Astrocyte (in vitro differentiated cells and primary cell): ENCODE measurements at regions not wholly inside any gene's neighbourhood (a gene's known extent, or its start where the extent isn't known, plus 50 kb on each side); places are given as distances from the start of the nearest gene placed in this dataset.

ENCODE experiments used
- DNase-seq: peaks from one replicate; pipeline ENCODE4 v3.0.0-alpha.2; 2010; ENCODE audit warnings: low read depth
- FAIRE-seq: peaks from 2 replicates; lab custom pipeline; 2011; peaks lifted over from hg19 to GRCh38; lab: Jason Lieb, UNC
- H2AFZ ChIP-seq: 2 replicates; pipeline ENCODE4 v1.6.0; 2012; ENCODE audit warnings: low read depth, low read length, inconsistent platforms
- H3K27ac ChIP-seq: 2 replicates; pipeline ENCODE4 v1.5.1; 2011; ENCODE audit warnings: low read depth, low read length, inconsistent platforms
- H3K27me3 ChIP-seq: 2 replicates; pipeline ENCODE4 v1.6.0; 2011; ENCODE audit warnings: low read length, inconsistent platforms; ENCODE audit not compliant: insufficient read depth
- H3K36me3 ChIP-seq: 2 replicates; pipeline ENCODE4 v1.5.1; 2011; ENCODE audit warnings: low read length, inconsistent platforms; ENCODE audit not compliant: insufficient read depth
- H3K4me1 ChIP-seq: 2 replicates; pipeline ENCODE4 v1.5.1; 2011; ENCODE audit warnings: low read length, inconsistent platforms; ENCODE audit not compliant: insufficient read depth
- H3K4me2 ChIP-seq: 2 replicates; pipeline ENCODE4 v1.6.0; 2012; ENCODE audit warnings: low read length, inconsistent platforms
- H3K4me3 ChIP-seq: 2 replicates; pipeline ENCODE4 v1.5.1; 2011; ENCODE audit warnings: low read depth, mild to moderate bottlenecking, low read length, inconsistent platforms; ENCODE audit not compliant: insufficient read depth
- H3K79me2 ChIP-seq: 2 replicates; pipeline ENCODE4 v1.6.0; 2012; ENCODE audit warnings: mild to moderate bottlenecking, low read length, inconsistent platforms; ENCODE audit not compliant: insufficient read depth
- H3K9ac ChIP-seq: 2 replicates; pipeline ENCODE4 v1.6.0; 2012; ENCODE audit warnings: mild to moderate bottlenecking, low read length, inconsistent platforms
- H3K9me3 ChIP-seq: 2 replicates; pipeline ENCODE4 v1.5.1; 2012; ENCODE audit warnings: low read depth, mild to moderate bottlenecking, low read length, inconsistent platforms; ENCODE audit not compliant: insufficient read depth
- H4K20me1 ChIP-seq: 2 replicates; pipeline ENCODE4 v1.6.0; 2012; ENCODE audit warnings: low read length, inconsistent platforms; ENCODE audit not compliant: insufficient read depth
- H3K27ac Mint-ChIP-seq: one replicate; pipeline ENCODE4 v1.8.0; 2021; ENCODE audit warnings: mild to moderate bottlenecking, mixed read lengths; ENCODE audit not compliant: unreplicated experiment
- H3K27me3 Mint-ChIP-seq: one replicate; pipeline ENCODE4 v1.8.0; 2021; ENCODE audit warnings: low read depth, mixed read lengths; ENCODE audit not compliant: unreplicated experiment
- H3K36me3 Mint-ChIP-seq: one replicate; pipeline ENCODE4 v1.8.0; 2021; ENCODE audit warnings: low read depth, mixed read lengths; ENCODE audit not compliant: unreplicated experiment
- H3K4me1 Mint-ChIP-seq: one replicate; pipeline ENCODE4 v1.8.0; 2021; ENCODE audit warnings: low read depth, mixed read lengths; ENCODE audit not compliant: unreplicated experiment
- H3K4me3 Mint-ChIP-seq: one replicate; pipeline ENCODE4 v1.8.0; 2021; ENCODE audit warnings: mild to moderate bottlenecking, moderate library complexity, mixed read lengths; ENCODE audit not compliant: unreplicated experiment
- H3K9me3 Mint-ChIP-seq: one replicate; pipeline ENCODE4 v1.8.0; 2021; ENCODE audit warnings: mild to moderate bottlenecking, mixed read lengths; ENCODE audit not compliant: unreplicated experiment
- EZH2 ChIP-seq: IDR thresholded peaks from 2 replicates; pipeline ENCODE4 v1.6.1; 2012; ENCODE audit warnings: mild to moderate bottlenecking, low read length, inconsistent platforms; ENCODE audit not compliant: insufficient read depth
- TF ChIP-seq, protein P1 (sequence below): IDR thresholded peaks from 2 replicates; pipeline ENCODE4 v1.5.1; 2011; ENCODE audit warnings: low read depth, mild to moderate bottlenecking, inconsistent platforms, low read length, moderate library complexity; ENCODE audit not compliant: insufficient read depth

DNA sequence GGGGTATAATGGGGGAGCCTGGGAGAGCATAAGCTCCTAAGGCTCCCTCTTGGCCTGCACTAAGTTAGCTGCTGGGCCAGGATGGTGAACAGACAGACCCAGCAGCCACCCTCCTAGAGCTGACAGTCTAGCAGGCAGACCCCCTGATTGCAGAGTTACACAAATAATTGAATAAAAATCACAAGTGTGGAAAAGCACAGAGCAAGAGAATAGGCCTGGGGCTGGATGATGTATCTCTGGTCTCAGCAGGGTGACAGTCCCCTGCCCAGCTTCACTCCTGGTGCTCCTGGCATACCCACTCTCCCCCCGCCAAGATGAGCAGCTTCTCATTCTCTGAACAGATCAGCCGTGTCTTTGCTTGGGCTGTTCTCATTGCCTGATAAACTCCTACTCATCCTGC, 86.1 kb upstream of the STX18 start:
- Histone ChIP-seq H4K20me1 (no peaks in the 10 kb centered on the region), H3K4me3 (no peak overlapping the region), H3K4me1 (no peaks in the 10 kb centered on the region), H3K9ac (no peak overlapping the region), H2AFZ (no peak overlapping the region), H3K4me2 (no peak overlapping the region), H3K27ac (no peak overlapping the region), H3K9me3 (no peaks in the 10 kb centered on the region), H3K79me2 (no peaks in the 10 kb centered on the region), H3K27me3 (no peaks in the 10 kb centered on the region), H3K36me3 (no peaks in the 10 kb centered on the region)
- no peak overlapping the region for H3K4me3 Mint-ChIP-seq
- H3K27ac Mint-ChIP-seq, result no peak overlapping the region
- H3K9me3 Mint-ChIP-seq, result no peaks in the 10 kb centered on the region
- FAIRE-seq (no peak), DNase-seq (no peak)
- no peaks in the 10 kb centered on the region for H3K27me3 Mint-ChIP-seq
- TF ChIP-seq, protein P1, sequence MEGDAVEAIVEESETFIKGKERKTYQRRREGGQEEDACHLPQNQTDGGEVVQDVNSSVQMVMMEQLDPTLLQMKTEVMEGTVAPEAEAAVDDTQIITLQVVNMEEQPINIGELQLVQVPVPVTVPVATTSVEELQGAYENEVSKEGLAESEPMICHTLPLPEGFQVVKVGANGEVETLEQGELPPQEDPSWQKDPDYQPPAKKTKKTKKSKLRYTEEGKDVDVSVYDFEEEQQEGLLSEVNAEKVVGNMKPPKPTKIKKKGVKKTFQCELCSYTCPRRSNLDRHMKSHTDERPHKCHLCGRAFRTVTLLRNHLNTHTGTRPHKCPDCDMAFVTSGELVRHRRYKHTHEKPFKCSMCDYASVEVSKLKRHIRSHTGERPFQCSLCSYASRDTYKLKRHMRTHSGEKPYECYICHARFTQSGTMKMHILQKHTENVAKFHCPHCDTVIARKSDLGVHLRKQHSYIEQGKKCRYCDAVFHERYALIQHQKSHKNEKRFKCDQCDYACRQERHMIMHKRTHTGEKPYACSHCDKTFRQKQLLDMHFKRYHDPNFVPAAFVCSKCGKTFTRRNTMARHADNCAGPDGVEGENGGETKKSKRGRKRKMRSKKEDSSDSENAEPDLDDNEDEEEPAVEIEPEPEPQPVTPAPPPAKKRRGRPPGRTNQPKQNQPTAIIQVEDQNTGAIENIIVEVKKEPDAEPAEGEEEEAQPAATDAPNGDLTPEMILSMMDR, result no peak
- no peaks in the 10 kb centered on the region for H3K36me3 Mint-ChIP-seq
- no peaks in the 10 kb centered on the region for H3K4me1 Mint-ChIP-seq

DNA sequence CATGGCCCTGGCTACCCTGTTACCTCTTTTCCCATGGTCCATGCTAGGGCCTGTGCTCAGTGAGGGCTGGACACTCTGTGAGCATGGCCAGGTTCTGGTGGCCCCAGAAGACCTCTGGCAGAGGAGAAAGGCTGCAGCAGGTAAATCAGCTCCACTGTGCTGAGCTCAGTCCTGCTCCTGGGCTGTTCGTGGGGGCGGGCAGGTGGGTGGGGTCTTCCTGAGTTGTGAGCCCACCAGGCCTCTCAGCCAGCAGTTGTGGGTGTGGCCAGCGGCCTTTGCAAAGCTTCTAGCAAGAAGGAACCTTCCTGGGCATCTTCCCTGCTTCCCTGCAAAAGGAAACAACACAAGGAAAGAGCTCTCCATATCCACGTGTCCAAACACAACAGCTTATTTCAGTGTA, 85.3 kb upstream of the STX18 start:
- FAIRE-seq, result no peak
- no peaks in the 10 kb centered on the region for H3K79me2 ChIP-seq
- H3K9ac ChIP-seq, result no peak overlapping the region
- no peak overlapping the region for H3K27ac ChIP-seq
- H4K20me1 ChIP-seq, result no peaks in the 10 kb centered on the region
- no peaks in the 10 kb centered on the region for H3K4me1 ChIP-seq
- no peaks in the 10 kb centered on the region for H3K36me3 ChIP-seq
- H3K4me2 ChIP-seq, result no peak overlapping the region
- DNase-seq, result no peak
- H3K9me3 ChIP-seq, result no peaks in the 10 kb centered on the region
- no peak overlapping the region for H2AFZ ChIP-seq
- Mint-ChIP-seq H3K36me3 (no peaks in the 10 kb centered on the region), H3K4me3 (no peak overlapping the region), H3K27ac (no peak overlapping the region), H3K9me3 (peaks cover 1% of the 10 kb centered on the region), H3K27me3 (no peaks in the 10 kb centered on the region), H3K4me1 (no peaks in the 10 kb centered on the region)
- no peak overlapping the region for H3K4me3 ChIP-seq
- TF ChIP-seq, protein P1, result no peak
- TF ChIP-seq EZH2, result no peak
- no peaks in the 10 kb centered on the region for H3K27me3 ChIP-seq

DNA sequence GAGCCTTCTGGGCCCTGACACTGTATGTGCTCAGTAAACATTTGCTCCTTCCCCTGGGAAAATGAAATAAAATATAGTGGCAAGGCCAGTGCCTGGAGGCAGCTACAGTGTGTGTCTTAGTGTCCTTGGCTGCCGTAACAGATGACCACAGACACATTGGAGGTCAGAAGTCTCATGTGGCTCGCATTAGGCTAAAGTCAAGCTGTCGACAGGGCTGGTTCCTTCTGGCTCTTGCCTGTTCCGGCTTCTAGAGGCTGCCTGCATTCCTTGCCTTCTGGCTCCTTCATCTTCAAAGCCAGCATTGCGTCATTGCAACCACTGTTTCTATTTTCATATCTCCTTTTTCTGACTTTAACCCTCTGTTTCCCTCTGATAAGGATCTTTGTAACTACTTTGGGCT, 83.6 kb upstream of the STX18 start:
- H3K9ac ChIP-seq, result no peak overlapping the region
- Mint-ChIP-seq H3K27me3 (no peaks in the 10 kb centered on the region), H3K4me1 (no peaks in the 10 kb centered on the region), H3K36me3 (no peaks in the 10 kb centered on the region), H3K27ac (no peak overlapping the region), H3K4me3 (no peak overlapping the region), H3K9me3 (peaks cover 3% of the 10 kb centered on the region)
- no peaks in the 10 kb centered on the region for H4K20me1 ChIP-seq
- H3K36me3 ChIP-seq, result no peaks in the 10 kb centered on the region
- TF ChIP-seq EZH2, result no peak
- TF ChIP-seq, protein P1, result no peak
- DNase-seq (no peak), FAIRE-seq (peak; percentile 81)
- no peak overlapping the region for H2AFZ ChIP-seq
- no peaks in the 10 kb centered on the region for H3K79me2 ChIP-seq
- H3K27me3 ChIP-seq, result no peaks in the 10 kb centered on the region
- no peak overlapping the region for H3K4me3 ChIP-seq
- no peaks in the 10 kb centered on the region for H3K9me3 ChIP-seq
- no peaks in the 10 kb centered on the region for H3K4me1 ChIP-seq
- no peak overlapping the region for H3K4me2 ChIP-seq
- no peak overlapping the region for H3K27ac ChIP-seq
